Stomach (tissue), 4 donors: ENCODE measurements at regions not wholly inside any gene's neighbourhood (a gene's known extent, or its start where the extent isn't known, plus 50 kb on each side); places are given as distances from the start of the nearest gene placed in this dataset.

ENCODE experiments used
- POLR2AphosphoS5 ChIP-seq, 3 donors: sonication (generic); formaldehyde crosslinking; IDR thresholded peaks; one replicate each; pipeline ENCODE4 v1.6.1; 2016; ENCODE audit warnings: antibody characterized with exemption in 3 of 3
- TF ChIP-seq, protein P1 (sequence below), 7 experiments: fragments of 450-650 bp in 4 of 7; fragments of 200-600 bp in 3 of 7; sonication (generic) in 3 of 7; IDR thresholded peaks; one replicate each; pipeline ENCODE4 v1.5.1; 2016 to 2019; ENCODE audit warnings: antibody characterized with exemption in 7 of 7, control low read depth in 2 of 7, mild to moderate bottlenecking in 1 of 7

DNA sequence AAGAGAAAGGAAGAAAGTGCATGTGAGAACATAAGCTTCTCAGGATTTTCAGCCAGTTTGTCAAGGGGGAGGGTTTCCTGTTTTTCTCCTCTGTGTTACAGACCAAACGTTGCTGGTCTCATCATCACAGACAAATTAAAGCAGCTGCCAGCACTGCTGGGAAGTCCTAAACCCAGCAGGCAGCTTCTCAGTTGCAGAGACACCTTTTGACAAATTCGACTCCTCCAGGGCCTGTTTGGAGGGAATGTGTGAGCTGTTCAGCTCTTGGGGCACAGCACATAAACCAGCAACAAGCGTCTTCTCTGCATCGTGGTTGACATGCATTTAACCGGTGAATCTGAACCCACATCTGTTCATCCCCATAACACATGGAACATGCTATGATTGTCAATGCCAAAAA is 454.6 kb upstream of the RUNX1 start:
- TF ChIP-seq, protein P1, sequence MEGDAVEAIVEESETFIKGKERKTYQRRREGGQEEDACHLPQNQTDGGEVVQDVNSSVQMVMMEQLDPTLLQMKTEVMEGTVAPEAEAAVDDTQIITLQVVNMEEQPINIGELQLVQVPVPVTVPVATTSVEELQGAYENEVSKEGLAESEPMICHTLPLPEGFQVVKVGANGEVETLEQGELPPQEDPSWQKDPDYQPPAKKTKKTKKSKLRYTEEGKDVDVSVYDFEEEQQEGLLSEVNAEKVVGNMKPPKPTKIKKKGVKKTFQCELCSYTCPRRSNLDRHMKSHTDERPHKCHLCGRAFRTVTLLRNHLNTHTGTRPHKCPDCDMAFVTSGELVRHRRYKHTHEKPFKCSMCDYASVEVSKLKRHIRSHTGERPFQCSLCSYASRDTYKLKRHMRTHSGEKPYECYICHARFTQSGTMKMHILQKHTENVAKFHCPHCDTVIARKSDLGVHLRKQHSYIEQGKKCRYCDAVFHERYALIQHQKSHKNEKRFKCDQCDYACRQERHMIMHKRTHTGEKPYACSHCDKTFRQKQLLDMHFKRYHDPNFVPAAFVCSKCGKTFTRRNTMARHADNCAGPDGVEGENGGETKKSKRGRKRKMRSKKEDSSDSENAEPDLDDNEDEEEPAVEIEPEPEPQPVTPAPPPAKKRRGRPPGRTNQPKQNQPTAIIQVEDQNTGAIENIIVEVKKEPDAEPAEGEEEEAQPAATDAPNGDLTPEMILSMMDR (IDR thresholded peaks at IDR 0.05), result no peak
- TF ChIP-seq POLR2AphosphoS5 (IDR thresholded peaks at IDR 0.05), result no peak
